Activated effector memory CD4-positive, alpha-beta T cell treated with anti-CD3 and anti-CD28 coated beads, Interleukin-2, amount 50 U/mL, for 16 hours (primary cell): ENCODE measurements at regions not wholly inside any gene's neighbourhood (a gene's known extent, or its start where the extent isn't known, plus 50 kb on each side); places are given as distances from the start of the nearest gene placed in this dataset.

Experiments used
- DNase-seq: peaks from one replicate; pipeline ENCODE4 v3.0.0-alpha.2; 2020

DNA sequence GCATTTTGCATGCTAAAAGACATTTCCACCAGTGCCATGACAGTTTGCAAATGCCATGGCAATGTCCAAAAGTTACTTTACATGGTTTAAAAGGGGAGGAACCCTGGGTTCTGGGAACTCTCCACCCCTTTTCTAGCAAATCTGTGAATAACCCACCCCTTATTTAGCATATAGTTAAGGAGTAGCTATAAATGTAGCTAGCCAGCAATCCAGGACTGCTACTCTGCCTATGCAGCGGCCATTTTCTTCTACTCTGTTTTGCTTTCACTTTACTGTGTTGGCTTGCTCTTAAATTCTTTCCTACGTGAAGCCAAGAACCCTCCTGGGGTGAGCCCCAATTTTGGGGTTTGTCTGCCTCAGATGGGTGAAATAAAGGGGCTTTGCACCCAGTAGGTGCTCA is 141.0 kb downstream of the PTPN11 start:
- DNase-seq, result no peak

DNA sequence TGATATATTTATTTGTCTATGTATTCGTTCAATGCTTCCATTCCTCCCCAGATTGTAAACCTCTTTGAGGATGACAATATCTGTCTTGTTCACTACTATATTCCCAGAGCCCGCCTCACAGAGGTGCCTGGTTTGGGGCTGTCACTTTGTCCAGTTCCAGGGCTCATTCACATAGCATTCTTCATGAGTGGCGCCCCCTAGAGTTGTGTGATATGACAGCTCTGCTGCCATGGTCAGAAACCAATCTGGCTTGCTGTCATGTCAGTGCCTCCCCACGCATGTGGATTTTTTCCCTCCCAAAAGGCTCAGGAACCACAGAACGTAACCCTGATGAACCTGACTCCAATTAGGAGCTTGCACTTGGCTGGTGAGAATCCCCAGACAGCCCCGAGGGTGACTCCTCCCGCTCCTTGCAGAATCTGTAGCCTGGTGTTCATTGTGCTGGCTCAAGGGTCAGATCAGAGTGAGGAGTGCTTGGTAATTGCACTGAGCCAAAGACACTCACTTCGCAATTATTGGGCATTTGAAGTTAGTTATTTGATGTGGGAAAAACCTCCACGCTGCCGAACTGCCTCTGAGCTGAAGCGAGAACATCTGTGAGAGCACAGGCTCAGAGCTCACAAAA is 145.5 kb downstream of the PTPN11 start:
- DNase-seq, result no peak

DNA sequence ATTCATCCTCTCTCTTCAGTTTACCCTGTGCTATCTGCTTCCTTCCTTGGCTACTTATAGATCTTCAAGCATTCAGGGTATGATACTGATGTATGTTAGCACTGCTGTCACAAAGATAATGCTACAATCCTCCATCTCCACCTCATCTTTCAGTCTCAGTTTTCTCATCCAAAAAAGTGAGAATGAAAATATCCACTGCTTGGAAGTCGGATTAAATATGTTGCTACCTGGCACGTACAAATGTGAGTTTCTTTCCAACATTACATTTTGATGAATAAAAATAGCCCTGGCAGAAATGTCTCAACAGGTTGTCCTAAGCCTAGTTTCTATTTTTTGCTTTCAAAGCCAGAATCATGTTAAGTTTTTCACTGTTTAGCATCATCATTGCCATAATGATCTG is 149.9 kb downstream of the PTPN11 start:
- DNase-seq, result no peak

DNA sequence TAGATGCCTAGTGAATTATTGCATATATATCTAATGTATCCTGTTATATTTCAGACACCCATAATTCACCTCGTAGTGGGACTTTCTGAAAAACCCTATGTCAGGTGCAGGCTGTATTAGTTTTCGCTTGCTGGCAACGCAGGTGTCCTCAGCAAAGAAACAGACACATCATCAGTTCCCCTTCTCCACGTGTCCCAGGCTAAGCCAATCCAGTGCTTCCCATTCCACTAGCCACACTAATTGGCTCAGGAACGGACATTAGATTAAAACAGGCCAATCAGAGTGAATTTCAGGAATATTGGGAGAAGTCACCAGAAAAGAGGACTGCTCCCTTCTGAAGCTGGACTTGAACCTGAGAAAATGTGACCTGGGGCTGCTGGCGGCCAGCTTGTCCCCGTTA is 151.3 kb downstream of the PTPN11 start:
- peak; percentile 2 for DNase-seq

DNA sequence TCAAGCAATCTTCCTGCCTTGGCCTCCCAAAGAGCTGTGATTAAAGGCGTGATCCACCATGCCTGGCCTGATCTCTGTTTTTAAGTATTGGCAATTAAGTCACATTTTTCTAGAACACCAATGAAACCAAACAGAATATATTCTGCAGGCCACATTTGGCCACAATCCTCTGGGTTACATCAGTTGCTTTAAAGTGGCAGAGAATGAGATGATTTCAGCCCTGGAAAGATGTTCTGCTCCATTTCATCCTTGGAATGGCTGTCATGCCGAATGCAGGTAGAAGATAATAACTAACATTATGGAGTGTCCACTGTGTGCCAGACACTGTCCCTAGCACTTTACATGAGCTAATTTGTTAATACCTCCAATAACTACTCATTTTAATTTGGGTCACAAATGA is 154.4 kb downstream of the PTPN11 start:
- no peak for DNase-seq

DNA sequence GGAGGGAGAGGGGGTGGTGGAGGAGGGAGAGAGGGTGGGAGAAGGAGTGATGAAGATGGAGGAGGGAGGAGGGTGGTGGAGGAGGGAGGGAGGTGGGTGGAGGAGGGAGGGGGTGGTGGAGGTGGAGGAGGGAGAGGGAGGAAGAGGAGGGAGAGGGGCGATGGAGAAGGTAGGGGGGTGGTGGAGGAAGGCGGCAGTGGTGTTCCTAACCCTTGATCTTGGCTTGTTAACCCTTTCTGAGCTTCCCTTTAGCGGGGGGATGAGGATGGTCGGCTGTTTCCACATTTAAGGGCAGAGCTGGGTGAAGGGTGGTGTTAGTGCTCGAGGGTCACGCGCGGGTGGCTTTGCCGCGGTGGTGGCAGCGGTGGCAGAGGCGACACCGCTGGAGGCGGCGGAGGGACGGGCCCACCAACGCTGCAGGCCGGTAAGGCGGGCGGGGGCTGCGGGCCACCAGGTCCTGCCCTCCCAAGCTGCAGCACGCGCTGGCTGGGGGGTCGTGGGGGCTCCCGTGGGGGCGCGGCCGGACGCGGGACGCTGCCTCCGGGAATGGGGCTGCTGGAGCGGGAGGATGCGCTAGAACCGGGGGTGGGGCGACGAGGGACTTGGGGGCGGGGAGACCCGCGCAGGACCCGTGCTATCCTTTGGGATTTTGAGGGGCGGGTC is 156.3 kb downstream of the PTPN11 start:
- no peak for DNase-seq

DNA sequence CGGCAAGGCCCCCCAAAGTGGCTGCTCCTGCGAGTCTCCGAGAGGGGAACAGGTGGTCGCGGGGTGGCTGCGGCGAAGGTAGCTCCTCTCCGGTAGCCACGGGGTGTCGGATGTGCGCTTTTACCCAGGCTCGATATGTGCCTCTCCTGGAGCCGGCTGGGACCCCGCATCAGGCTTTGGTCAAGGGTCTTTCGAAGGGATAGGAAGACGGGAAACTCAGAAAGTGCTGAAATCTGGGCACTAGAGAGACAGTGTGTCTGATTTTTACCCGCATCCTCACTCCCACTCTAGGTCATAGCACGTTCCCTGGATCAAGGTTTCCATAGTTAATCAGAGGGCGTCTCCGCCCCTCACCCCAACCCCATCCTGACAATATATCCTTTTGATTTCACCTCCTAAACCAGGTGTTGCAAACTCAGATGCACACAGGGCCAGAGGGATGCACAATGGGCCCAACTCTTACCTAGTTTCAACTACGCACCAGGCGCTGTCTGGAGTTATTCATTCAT is 156.9 kb downstream of the PTPN11 start:
- no peak for DNase-seq

DNA sequence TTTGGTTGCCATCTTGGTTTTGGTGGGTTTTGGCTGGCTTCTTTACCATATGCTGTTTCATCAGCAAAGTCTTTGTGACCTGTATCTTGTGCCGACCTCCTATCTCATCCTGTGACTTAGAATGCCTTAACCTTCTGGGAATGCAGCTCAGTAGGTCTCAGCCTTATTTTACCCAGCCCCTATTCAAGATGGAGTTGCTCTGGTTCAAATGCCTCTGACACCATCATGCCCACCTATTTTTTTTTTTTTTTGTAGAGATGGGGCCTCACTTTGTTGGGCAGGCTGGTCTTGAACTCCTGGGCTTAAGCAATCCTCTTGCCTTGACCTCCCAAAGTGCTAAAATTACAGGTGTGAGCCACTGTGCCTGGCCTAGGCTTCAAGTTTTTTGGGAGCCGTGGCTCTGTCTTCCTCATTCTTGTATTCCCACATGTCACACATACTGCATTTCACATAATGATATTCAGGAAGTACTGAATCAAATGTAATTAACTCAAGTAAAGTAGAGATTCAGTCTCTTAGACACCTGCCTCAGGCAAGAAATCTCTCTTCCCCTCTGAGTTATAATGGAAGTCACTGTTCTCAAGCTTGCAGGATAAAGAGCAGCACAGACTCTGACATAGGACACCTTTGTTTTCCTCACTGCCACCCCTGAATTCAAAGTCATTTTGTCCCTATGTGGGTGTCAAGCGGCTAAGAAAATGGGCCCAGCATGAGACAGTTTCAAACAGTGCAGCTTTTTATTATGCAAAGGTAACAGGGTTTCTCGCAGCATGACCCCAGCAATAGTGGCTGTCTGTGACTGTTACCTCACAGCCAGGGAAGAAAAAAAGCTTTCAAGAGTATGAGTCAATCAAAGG is 159.0 kb downstream of the PTPN11 start:
- DNase-seq, result no peak

DNA sequence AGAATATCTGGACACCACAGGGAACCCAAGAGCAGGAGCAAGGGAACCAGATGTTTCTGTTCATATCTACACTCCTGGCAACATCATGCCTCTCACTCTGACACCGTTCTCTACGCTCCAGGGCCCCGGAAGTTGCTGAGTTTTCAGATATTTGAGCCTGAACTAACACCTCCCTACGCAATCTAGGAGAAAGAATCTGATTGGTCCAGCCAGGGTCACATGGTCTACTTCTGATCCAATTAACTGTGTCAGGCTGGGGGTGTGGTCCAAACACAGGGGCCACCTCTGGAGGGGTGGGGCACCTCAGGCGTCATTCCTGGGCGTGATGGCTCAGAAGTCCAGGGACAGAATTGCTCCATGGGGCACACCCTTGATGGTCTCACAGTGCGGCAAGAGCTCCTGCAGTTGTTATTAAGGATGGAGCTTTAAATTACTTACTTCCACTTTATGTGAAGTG is 165.5 kb downstream of the PTPN11 start:
- DNase-seq, result no peak

DNA sequence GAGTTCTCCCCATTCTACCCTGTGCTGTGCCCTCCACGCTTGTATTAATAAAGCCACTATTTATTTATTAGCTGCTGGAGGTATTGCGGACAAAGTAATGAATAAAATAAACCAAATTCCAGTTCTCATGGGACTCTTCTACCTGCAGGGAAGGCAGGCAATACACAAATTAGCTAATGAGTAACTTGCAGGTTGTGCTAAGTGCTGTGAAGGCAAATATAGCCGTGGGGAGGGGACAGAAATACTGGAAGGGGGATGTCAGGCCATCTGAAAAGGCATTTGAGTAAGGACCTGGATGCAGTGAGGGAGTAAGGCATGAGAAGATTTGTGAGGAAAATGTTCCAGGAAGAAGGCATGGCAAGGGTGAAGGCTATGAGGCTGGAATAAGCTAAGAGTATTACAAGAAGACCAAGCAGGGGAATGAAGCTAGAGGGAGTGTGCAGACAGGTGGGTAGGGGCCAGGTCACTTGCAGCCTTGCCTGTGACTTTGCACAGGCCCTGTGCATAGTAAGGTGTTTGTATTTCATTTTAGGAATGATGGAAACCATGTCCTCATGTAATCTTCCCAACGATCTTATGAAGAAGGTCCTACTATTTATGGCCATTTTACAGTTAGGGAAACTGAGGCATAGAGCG is 167.5 kb downstream of the PTPN11 start:
- no peak for DNase-seq

DNA sequence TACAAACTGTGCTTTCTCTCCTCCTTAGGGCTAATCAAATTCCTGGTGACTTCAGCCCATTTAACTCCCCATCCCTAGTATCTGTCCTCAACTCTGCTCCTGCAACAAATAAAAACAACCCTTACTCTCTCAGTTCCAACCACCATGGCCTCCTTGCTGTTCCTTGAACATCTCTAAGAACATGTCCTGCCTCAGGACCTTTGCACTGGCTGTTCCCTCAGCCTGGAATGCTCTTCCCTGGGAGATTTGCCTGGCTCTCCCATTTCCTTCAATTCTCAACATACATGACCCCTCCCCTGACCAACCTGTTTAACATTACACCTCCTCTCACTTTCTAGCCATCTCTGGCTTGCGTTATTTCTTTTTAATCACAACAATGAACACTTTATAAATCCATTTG is 170.5 kb downstream of the PTPN11 start:
- DNase-seq, result no peak

DNA sequence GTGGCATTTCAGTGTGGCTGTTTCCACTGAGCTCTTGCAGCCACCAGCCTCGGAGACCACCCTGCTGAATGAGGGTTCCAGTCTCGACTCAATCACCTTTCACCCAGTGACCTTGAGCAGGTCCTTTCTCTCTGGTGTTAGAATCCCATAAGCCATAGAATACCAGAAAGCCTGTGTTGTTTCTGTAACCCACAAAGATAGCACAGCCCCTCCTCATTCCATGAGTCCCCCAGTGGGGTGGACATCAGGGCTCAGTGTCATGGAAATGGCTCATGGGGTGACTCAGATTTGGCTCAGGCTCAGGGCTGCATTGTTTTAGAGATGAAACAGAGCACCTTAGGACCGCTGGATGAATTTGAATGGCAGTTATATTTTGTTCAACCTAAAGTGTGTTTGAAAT is 171.5 kb downstream of the PTPN11 start:
- no peak for DNase-seq

DNA sequence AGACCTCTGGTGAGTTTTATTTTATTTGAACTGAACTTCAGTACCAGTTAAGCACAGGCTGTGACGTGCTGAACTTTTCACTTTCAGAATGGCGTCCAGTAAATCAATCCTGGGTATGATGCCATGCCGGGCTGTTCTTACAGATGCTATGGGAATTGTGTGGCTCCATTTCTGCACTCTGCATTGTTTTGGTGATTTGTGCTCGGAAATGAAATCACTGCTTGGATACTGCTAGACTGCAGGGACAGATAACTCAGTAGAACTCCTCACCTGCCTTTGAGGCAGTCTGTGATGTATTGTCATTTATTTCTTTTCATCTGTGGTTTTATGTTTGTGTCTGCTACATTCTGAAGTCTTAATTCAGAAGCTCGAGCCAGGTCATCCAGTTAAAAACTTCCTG is 172.7 kb downstream of the PTPN11 start:
- no peak for DNase-seq

DNA sequence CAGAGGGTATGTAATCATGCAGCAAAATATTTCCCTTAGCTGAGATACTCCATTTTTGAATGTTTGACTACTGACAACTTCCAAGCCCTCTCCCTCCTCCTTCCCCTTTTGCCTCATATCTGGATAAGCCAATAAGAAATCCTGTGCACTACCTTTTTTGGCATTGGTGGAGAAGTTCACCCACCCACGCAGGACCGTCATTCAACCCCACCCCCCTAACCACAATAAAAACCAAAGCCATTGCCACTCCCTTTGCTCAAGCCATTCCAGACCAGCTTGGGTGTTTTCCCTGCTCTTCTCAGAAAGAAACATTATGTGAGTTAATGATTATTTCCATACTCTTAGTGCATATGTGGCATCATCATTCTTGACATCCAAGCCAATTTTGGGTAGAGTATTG is 176.7 kb downstream of the PTPN11 start:
- DNase-seq, result no peak

DNA sequence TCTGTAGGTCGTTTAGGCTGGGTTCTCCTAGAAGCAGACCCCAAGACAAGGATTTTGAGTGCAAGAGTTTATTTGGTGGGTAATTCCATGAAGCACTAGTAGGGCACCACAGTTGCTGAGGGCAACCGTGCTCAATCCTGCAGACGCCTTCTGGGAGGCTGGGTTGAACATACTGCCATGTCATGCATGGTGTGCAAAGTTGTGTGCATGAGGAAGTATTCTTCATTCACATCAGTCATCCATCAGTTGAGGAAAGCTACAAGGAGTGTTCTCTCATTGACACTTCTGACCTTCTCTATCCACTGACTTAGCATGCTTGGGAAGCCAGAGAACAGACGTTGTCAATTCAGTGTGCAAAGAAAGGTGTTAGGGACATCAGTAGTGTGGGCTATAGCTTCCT is 179.2 kb downstream of the PTPN11 start:
- no peak for DNase-seq

DNA sequence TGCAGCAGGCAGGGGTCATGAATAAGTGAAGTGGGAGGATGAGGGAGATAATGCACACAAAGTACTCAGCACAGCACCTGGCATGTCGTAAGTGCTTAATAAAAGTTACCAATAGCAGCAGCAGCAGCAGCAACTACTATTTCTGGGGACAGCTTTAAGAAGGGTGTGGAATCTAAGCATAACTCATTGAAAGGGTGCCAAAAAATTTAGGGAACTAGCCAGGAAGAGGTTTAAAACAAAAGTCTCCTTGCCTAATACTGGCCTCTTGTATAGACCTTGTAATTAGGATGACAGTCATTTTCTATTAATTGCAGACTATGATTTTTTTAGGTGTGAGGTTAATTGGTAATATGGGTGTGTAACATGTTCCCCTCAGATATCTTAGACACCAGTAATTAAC is 179.9 kb downstream of the PTPN11 start:
- DNase-seq, result no peak

DNA sequence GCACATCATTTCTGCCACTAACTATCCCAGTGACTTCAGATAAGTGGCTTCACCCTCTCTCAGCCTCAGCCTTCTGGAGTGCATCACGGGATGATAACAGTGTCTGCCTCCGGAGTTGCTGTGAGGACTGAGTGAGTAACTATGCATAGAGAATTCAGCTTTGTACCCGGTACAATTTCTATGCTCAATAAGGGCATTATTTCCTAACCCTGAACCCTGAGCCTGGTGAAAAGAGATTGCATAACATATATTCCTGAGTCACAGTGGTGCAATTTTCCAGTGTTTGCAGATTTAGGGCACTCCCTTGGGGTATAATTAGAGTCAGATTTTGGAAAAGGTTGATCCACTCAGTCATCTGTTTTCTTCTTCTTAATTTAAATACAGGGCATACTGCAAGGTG is 181.1 kb downstream of the PTPN11 start:
- no peak for DNase-seq

DNA sequence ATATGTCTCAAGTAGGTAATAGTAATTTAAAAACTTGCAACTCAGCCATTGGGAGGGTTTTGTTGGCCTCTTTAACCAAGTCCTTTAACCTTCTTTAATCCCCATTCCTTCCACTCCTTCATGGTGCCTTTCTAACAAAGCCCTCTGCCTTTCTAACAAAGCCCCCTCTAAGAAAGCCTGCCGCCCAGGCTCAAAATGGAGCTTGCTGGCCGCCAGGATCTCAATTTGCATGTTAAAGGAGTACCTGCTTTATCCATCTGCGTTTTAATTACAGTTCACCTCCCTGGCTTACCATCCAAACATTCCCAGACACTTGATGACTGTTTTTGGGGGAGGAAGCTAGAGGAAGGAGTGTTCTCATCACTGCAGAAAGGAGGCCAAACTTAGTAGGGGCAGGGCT is 183.4 kb downstream of the PTPN11 start:
- DNase-seq, result no peak

DNA sequence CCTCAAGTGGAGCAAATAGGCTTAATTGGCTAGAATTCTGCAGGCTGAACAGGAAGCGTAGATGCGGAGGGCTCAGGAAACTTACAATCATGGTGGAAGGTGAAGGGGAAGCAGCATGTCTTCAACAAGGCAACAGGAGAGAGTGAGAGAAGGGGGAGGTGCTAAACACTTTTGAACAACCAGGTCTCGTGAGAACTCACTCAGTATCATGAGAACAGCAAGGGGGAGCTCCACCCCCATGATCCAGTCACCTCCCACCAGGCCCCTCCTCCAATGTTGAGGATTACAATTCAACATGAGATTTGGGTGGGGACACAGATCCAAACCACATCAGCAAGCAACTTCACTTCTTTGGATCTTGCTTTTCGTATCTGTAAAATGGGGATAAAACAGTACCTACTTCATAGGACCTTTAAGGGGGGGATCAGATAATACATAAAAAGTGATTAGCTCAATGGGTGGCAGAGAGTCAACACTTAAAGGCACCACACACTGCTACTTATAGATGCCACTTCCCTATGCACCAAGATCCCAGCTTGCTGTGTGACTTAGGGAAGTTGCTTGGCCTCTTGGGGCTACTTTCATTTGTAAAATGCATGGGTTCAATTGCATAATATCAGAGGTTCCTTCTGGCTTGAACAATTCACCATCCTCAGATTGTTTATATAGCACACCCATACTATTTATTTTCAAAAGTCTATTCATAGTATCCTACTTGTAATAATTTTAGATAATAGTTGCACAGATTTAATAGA is 184.8 kb upstream of the RPH3A start:
- no peak for DNase-seq

DNA sequence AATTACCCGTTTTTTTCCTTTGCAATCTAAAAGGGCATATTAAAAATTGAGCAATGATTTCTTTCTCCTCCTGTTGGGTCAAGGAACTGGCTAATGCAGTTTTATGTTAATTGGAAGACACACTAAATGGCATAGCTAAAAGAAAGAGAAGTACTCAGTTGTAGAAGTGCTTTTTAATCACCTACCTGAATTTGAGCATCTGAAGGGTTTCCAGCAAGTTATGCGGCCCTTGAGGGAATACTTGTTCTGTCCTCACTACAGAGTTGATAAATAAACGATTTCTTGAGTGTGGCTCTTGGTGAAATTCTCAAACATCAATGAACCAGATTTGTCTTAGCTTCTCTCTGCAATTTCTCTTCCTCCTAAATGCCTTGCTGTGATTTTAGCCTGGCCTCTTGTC is 184.1 kb upstream of the RPH3A start:
- no peak for DNase-seq

DNA sequence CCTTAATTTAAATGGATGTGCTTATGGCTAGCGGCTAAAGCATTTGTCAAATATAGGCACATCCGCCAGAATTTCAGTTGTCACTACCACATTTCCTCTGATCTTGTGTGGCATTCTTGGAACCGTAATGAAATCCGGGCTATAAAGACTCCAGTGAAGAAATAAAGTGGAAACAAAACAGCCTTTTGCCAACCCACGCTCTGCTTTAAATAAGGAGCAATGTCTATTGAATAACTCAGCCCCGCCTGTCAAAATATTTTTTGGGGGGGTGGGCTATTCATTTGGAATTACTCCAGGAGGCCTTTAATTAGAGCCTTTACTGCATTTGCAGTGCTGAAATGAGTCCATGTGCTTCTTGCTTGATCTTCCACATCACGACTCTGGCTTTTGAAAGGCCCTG is 179.6 kb upstream of the RPH3A start:
- no peak for DNase-seq

DNA sequence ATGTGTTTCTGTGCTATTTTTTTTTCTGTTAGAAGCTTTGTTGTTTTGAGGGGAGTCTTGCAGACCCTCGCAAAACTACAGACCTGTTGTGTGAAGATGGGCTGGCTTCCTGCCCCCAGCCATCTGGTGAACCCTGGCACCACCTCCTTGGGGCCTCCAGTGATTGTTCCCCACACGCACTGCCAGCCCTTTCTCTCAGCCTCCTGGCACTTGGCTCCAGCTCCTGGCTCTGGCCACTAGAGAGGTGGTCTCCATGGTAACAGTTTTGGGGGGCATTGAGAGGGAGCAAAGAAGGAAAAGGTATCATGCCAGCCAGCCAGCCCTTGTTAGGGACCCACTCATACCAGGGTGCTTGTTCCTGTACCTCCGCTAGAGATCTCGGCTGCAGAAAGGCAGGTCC is 176.4 kb upstream of the RPH3A start:
- no peak for DNase-seq
